EL (cell line): ENCODE measurements at regions not wholly inside any gene's neighbourhood (a gene's known extent, or its start where the extent isn't known, plus 50 kb on each side); places are given as distances from the start of the nearest gene placed in this dataset.
"Not testable (repeated sequence)": the region's sequence is repeated elsewhere in the genome, so short reads cannot be mapped to it uniquely, and the experiment has no call there.

Experiments
- DNase-seq: peaks from one replicate; pipeline ENCODE4 v3.0.0-alpha.2; 2016

- no peak for DNase-seq
Measured at GRCh38 chr20:17872959-17873358, 95.6 kb downstream of the SNX5 start.

- no peak for DNase-seq
Measured at GRCh38 chr20:17872434-17872833, 96.2 kb downstream of the SNX5 start.

- DNase-seq = no peak
Measured at GRCh38 chr20:17871886-17872285, 96.7 kb downstream of the SNX5 start.

- peak; percentile 45 for DNase-seq
Measured at GRCh38 chr20:17871181-17871580, 97.4 kb downstream of the SNX5 start.

GRCh38 chr20:17870086-17870740 lies 98.4 kb downstream of the SNX5 start:
- DNase-seq = no peak

GRCh38 chr20:17869295-17869994 lies 99.1 kb downstream of the SNX5 start:
- DNase-seq = no peak

GRCh38 chr20:17868700-17869231 lies 99.8 kb downstream of the SNX5 start:
- no peak for DNase-seq

- no peak for DNase-seq
Measured at GRCh38 chr20:17868151-17868550, 100.4 kb downstream of the SNX5 start.

- DNase-seq = no peak
Measured at GRCh38 chr20:17867131-17867925, 101.3 kb downstream of the SNX5 start.

- no peak for DNase-seq
Measured at GRCh38 chr20:17866234-17867001, 102.2 kb downstream of the SNX5 start.

GRCh38 chr20:17863577-17864292 lies 104.9 kb downstream of the SNX5 start:
- no peak for DNase-seq

GRCh38 chr20:17863209-17863576 lies 105.4 kb downstream of the SNX5 start:
- no peak for DNase-seq

- no peak for DNase-seq
Measured at GRCh38 chr20:17862171-17862570, 106.4 kb downstream of the SNX5 start.

- DNase-seq = not testable (repeated sequence)
Measured at GRCh38 chr20:17861620-17862019, 107.0 kb downstream of the SNX5 start.

- DNase-seq = no peak
Measured at GRCh38 chr20:17860301-17861197, 108.0 kb downstream of the SNX5 start.

GRCh38 chr20:17859616-17860232 lies 108.9 kb downstream of the SNX5 start:
- no peak for DNase-seq

GRCh38 chr20:17859002-17859615 lies 109.5 kb downstream of the SNX5 start:
- DNase-seq = no peak

- DNase-seq = no peak
Measured at GRCh38 chr20:17858450-17859001, 110.1 kb downstream of the SNX5 start.

GRCh38 chr20:17857639-17858449 lies 110.8 kb downstream of the SNX5 start:
- DNase-seq = no peak
